A673 (cell line): ENCODE measurements at regions not wholly inside any gene's neighbourhood (a gene's known extent, or its start where the extent isn't known, plus 50 kb on each side); places are given as distances from the start of the nearest gene placed in this dataset.

Experiments
- BruUV-seq: library from RNA; stranded (reverse); fragments of 400-500 nt; replicated peaks from 2 replicates; lab custom pipeline; 2021; lab: Mats Ljungman, UMichigan
- CTCF ChIA-PET: fragments of 300-600 bp; sonication (Branson Sonifier 250); formaldehyde crosslinking; loops from one replicate; lab custom pipeline; 2022; ENCODE audit warnings: antibody characterized with exemption; lab: Charles Lee
- POLR2A ChIA-PET: fragments of 300-600 bp; sonication (Branson Sonifier 250); formaldehyde crosslinking; loops from one replicate; lab custom pipeline; 2022; ENCODE audit warnings: antibody characterized with exemption; ENCODE audit not compliant: low non-redundant PET; lab: Charles Lee
- DNase-seq: peaks from one replicate; pipeline ENCODE4 v3.0.0-alpha.2; 2015; ENCODE audit warnings: low spot score
- H3K27ac ChIP-seq: fragments of 200-600 bp; sonication (generic); 2 replicates; pipeline ENCODE4 v1.5.1; 2016; ENCODE audit warnings: mixed run types, low read depth, mild to moderate bottlenecking, mixed read lengths, antibody characterized with exemption, low read length; ENCODE audit not compliant: poor library complexity, severe bottlenecking
- H3K27me3 ChIP-seq: fragments of 200-600 bp; sonication (generic); replicated peaks from 2 replicates; pipeline ENCODE4 v1.6.1; 2017; ENCODE audit warnings: mixed run types, low read depth, mild to moderate bottlenecking, mixed read lengths, antibody characterized with exemption, low read length; ENCODE audit not compliant: insufficient read depth, poor library complexity
- H3K36me3 ChIP-seq: fragments of 200-600 bp; sonication (generic); 2 replicates; pipeline ENCODE4 v1.6.1; 2016; ENCODE audit warnings: mixed run types, mild to moderate bottlenecking, mixed read lengths, antibody characterized with exemption, low read length; ENCODE audit not compliant: insufficient read depth, poor library complexity, severe bottlenecking
- H3K4me1 ChIP-seq: fragments of 200-600 bp; sonication (generic); 2 replicates; pipeline ENCODE4 v1.6.1; 2017; ENCODE audit warnings: mixed run types, mild to moderate bottlenecking, mixed read lengths, antibody characterized with exemption, low read length; ENCODE audit not compliant: insufficient read depth, poor library complexity, severe bottlenecking
- H3K4me3 ChIP-seq: fragments of 200-600 bp; sonication (generic); 2 replicates; pipeline ENCODE4 v1.5.1; 2016; ENCODE audit warnings: low read depth, mixed run types, mild to moderate bottlenecking, mixed read lengths, low read length; ENCODE audit not compliant: poor library complexity, severe bottlenecking
- H3K9me3 ChIP-seq: fragments of 200-600 bp; sonication (generic); 2 replicates; pipeline ENCODE4 v1.6.1; 2016; ENCODE audit warnings: mixed run types, low read depth, mild to moderate bottlenecking, mixed read lengths, antibody characterized with exemption, low read length; ENCODE audit not compliant: poor library complexity, severe bottlenecking
- EZH2 ChIP-seq: fragments of 200-600 bp; sonication (generic); IDR thresholded peaks from 2 replicates; pipeline ENCODE4 v1.6.1; 2017; ENCODE audit warnings: borderline replicate concordance, low read depth, mild to moderate bottlenecking, mixed read lengths, antibody characterized with exemption, low read length; ENCODE audit not compliant: poor library complexity, severe bottlenecking
- intact Hi-C: fragments of 100-400 bp; cut with micrococcal nuclease; formaldehyde crosslinking; loops from one replicate; pipeline ENCODE4 v1.10.0; 2022; ENCODE audit not compliant: unreplicated experiment
- TF ChIP-seq, protein P1 (sequence below): fragments of 300-800, 200-600 bp; sonication (generic); conservative IDR thresholded peaks from 2 replicates; pipeline ENCODE4 v1.5.1; 2017; ENCODE audit warnings: low read depth, mild to moderate bottlenecking, antibody characterized with exemption, low read length, moderate library complexity, mixed read lengths

DNA sequence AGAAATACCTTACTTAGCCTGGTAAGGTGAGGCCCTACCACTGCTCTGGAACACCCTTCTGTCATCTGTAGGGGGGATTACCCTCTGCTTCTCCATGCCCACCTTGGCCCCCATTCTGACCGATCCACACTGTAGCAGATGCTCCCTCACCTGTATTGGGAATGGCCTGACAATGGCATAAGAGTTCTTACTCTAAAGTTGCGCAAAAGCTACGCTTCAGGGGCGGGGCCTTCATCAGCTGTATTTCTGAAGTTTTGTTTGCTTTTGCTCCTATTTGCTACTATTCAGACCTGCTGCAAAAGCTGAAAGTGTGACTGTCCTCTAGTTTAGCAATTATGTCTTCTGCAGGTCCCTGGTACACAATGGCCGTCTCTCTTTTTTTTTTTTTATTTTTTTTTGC, 252.6 kb downstream of the TLE3 start:
- Histone ChIP-seq H3K4me1 (no peaks in the 10 kb centered on the region), H3K36me3 (no peaks in the 10 kb centered on the region), H3K27ac (no peak overlapping the region), H3K27me3 (no peaks in the 10 kb centered on the region), H3K9me3 (no peaks in the 10 kb centered on the region), H3K4me3 (no peak overlapping the region)
- no peak for DNase-seq
- POLR2A ChIA-PET, result no interaction called here
- TF ChIP-seq EZH2, result no peak
- TF ChIP-seq, protein P1, sequence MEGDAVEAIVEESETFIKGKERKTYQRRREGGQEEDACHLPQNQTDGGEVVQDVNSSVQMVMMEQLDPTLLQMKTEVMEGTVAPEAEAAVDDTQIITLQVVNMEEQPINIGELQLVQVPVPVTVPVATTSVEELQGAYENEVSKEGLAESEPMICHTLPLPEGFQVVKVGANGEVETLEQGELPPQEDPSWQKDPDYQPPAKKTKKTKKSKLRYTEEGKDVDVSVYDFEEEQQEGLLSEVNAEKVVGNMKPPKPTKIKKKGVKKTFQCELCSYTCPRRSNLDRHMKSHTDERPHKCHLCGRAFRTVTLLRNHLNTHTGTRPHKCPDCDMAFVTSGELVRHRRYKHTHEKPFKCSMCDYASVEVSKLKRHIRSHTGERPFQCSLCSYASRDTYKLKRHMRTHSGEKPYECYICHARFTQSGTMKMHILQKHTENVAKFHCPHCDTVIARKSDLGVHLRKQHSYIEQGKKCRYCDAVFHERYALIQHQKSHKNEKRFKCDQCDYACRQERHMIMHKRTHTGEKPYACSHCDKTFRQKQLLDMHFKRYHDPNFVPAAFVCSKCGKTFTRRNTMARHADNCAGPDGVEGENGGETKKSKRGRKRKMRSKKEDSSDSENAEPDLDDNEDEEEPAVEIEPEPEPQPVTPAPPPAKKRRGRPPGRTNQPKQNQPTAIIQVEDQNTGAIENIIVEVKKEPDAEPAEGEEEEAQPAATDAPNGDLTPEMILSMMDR, result no peak
- intact Hi-C loops, result no loop called here
- CTCF ChIA-PET, result no interaction called here
- BruUV-seq, result no TSS peak

DNA sequence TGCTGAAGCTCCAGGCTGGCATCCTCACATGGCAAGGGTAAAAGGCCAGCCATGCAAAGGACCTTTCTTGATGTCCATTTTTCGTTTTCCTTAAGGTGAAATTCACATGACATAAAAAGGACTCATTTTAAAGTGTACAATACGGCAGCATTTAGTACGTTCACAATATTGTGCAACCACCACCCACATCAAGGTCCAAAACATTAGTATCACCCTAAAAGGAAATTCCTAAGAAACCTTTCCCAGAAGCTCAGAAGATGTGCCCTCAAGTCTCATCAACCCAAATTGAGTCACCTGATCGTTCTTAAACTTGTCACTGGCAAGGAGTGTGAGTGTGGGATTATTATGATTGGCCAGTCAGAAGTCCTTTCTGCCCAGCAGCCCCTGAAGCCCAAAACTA, 250.1 kb downstream of the TLE3 start:
- Histone ChIP-seq H3K36me3 (no peaks in the 10 kb centered on the region), H3K4me1 (no peaks in the 10 kb centered on the region), H3K9me3 (no peaks in the 10 kb centered on the region), H3K27me3 (no peaks in the 10 kb centered on the region), H3K4me3 (no peak overlapping the region), H3K27ac (no peak overlapping the region)
- intact Hi-C loops, result no loop called here
- TF ChIP-seq, protein P1, result no peak
- no peak for TF ChIP-seq EZH2
- no TSS peak for BruUV-seq
- no peak for DNase-seq
- POLR2A ChIA-PET, result no interaction called here
- CTCF ChIA-PET, result no interaction called here

DNA sequence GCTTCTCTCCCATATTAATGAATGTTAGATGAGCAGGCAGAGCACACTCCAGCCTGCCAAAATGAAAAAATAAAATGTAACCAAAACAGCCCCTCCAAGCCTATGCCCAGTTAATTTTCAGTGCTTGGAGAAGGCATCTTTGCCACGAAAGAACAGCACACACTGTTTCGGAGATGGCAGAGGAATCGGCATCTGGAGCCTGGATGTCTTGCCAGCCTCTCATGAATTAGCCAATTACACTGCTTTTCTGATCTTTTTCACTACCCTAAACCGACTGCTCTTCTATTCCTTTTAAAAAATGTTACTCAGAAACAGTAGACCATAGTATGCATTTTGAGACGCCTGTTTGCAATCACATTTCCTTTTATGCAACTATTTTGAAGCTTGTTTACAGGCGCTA, 249.6 kb downstream of the TLE3 start:
- no peak for DNase-seq
- Histone ChIP-seq H3K36me3 (no peaks in the 10 kb centered on the region), H3K27ac (no peak overlapping the region), H3K4me1 (no peaks in the 10 kb centered on the region), H3K4me3 (no peak overlapping the region), H3K9me3 (no peaks in the 10 kb centered on the region), H3K27me3 (no peaks in the 10 kb centered on the region)
- POLR2A ChIA-PET, result no interaction called here
- intact Hi-C loops, result no loop called here
- TF ChIP-seq EZH2, result no peak
- TF ChIP-seq, protein P1, result no peak
- CTCF ChIA-PET, result no interaction called here
- no TSS peak for BruUV-seq
